KMS-11 (cell line): ENCODE measurements at regions not wholly inside any gene's neighbourhood (a gene's known extent, or its start where the extent isn't known, plus 50 kb on each side); places are given as distances from the start of the nearest gene placed in this dataset.
"Not testable (repeated sequence)": the region's sequence is repeated elsewhere in the genome, so short reads cannot be mapped to it uniquely, and the experiment has no call there.

Experiments used
- H2AFZ ChIP-seq: fragments of 200-600 bp; sonication (generic); 2 replicates; pipeline ENCODE4 v1.6.1; 2016; ENCODE audit warnings: antibody characterized with exemption, mixed run types, low read depth
- H3K27ac ChIP-seq: fragments of 200-600 bp; sonication (generic); 2 replicates; pipeline ENCODE4 v1.6.1; 2016; ENCODE audit warnings: mild to moderate bottlenecking, mixed run types
- H3K27me3 ChIP-seq: fragments of 200-600 bp; sonication (generic); 2 replicates; pipeline ENCODE4 v1.6.1; 2017; ENCODE audit warnings: mild to moderate bottlenecking, low read depth, mixed run types, moderate library complexity; ENCODE audit not compliant: insufficient read depth
- H3K36me3 ChIP-seq: fragments of 200-600 bp; sonication (generic); 2 replicates; pipeline ENCODE4 v1.6.1; 2017; ENCODE audit warnings: mild to moderate bottlenecking, mixed run types; ENCODE audit not compliant: insufficient read depth
- H3K4me1 ChIP-seq: fragments of 200-600 bp; sonication (generic); 2 replicates; pipeline ENCODE4 v1.6.1; 2016; ENCODE audit warnings: mild to moderate bottlenecking, low read depth, mixed run types; ENCODE audit not compliant: poor library complexity, severe bottlenecking
- H3K4me2 ChIP-seq: fragments of 200-600 bp; sonication (generic); 2 replicates; pipeline ENCODE4 v1.7.0; 2016; ENCODE audit warnings: mild to moderate bottlenecking, mixed run types
- H3K4me3 ChIP-seq: fragments of 200-600 bp; sonication (generic); IDR thresholded peaks from 2 replicates; pipeline ENCODE4 v1.6.1; 2017; ENCODE audit warnings: low read depth, low read length, mixed read lengths; ENCODE audit not compliant: insufficient read depth
- H3K79me2 ChIP-seq: fragments of 200-600 bp; sonication (generic); 2 replicates; pipeline ENCODE4 v1.6.1; 2016; ENCODE audit warnings: low read depth, mixed run types; ENCODE audit not compliant: insufficient read depth
- H3K9ac ChIP-seq: fragments of 200-600 bp; sonication (generic); 2 replicates; pipeline ENCODE4 v1.6.1; 2016; ENCODE audit warnings: mild to moderate bottlenecking, mixed run types
- H4K20me1 ChIP-seq: fragments of 200-600 bp; sonication (generic); 2 replicates; pipeline ENCODE4 v1.6.1; 2016; ENCODE audit warnings: mild to moderate bottlenecking, mixed run types; ENCODE audit not compliant: insufficient read depth

GRCh38 chr20:64327223-64327549, 71.6 kb downstream of the PCMTD2 start:
- H3K9ac ChIP-seq: not testable (repeated sequence)

GRCh38 chr20:64327550-64328317, 72.2 kb downstream of the PCMTD2 start:
- not testable (repeated sequence) for H2AFZ ChIP-seq, H3K27ac ChIP-seq, H3K4me3 ChIP-seq, H4K20me1 ChIP-seq, H3K36me3 ChIP-seq, H3K4me1 ChIP-seq, H3K9ac ChIP-seq, H3K79me2 ChIP-seq, H3K4me2 ChIP-seq
- peaks cover 53% of the 10 kb centered on the region for H3K27me3 ChIP-seq

More at GRCh38 chr20:64327223-64327549, 71.6 kb downstream of the PCMTD2 start:
- H2AFZ ChIP-seq, H3K4me1 ChIP-seq, H3K4me3 ChIP-seq, H3K27ac ChIP-seq, H3K4me2 ChIP-seq, H3K36me3 ChIP-seq, H3K79me2 ChIP-seq, H4K20me1 ChIP-seq: not testable (repeated sequence)
- peaks cover 54% of the 10 kb centered on the region for H3K27me3 ChIP-seq

GRCh38 chr20:64328595-64329250, 73.2 kb downstream of the PCMTD2 start:
- not testable (repeated sequence) for H3K36me3 ChIP-seq, H3K4me2 ChIP-seq, H3K27ac ChIP-seq, H3K9ac ChIP-seq, H4K20me1 ChIP-seq, H3K4me1 ChIP-seq, H3K79me2 ChIP-seq, H2AFZ ChIP-seq, H3K4me3 ChIP-seq
- H3K27me3 ChIP-seq: peaks cover 53% of the 10 kb centered on the region

DNA sequence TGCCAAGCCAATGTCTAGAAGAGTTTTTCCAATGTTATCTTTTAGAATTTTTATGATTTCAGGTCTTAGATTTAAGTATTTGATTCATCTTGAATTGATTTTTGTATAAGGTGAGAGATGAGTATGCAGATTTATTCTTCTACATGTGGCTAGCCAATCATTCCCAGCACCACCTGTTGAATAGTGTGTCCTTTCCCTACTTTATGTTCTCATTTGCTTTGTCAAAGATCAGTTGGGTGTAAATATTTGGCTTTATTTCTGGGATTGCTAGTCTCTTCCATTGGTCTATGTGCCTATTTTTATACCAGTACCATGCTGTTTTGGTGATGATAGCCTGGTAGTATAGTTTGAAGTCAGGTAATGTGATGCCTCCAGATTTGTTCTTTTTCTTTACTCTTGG, 77.1 kb downstream of the PCMTD2 start:
- not testable (repeated sequence) for H3K36me3 ChIP-seq, H3K79me2 ChIP-seq, H2AFZ ChIP-seq, H3K4me2 ChIP-seq, H3K9ac ChIP-seq, H3K4me1 ChIP-seq, H3K27ac ChIP-seq, H3K4me3 ChIP-seq, H4K20me1 ChIP-seq
- H3K27me3 ChIP-seq: peaks cover 39% of the 10 kb centered on the region; the same call in 1 of the 2 replicates
